ENCODE measurements at regions not wholly inside any gene's neighbourhood (a gene's known extent, or its start where the extent isn't known, plus 50 kb on each side); places are given as distances from the start of the nearest gene placed in this dataset.

DNA sequence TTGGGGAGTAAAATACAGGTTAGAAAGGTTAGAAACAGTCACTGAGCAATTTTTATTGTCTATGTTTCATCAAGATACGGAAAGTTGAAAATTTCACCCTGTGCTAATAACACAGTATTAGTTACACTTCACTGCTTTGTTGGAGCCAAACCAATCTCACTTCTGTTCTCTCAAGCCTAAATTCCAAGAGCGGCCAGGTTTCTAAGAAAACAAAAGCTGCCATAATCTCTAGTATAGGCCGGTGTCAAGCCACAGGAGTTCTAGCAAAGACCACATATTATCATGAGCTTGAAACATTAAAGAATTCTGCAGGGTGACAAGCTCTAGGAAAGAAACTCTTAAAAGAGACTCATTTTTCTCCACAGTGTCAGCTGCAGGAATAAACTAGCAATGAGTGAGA is 128.7 kb downstream of the TXNL1 start:
- no peak for DNase-seq (ENCODE audit: low read depth)
- TF ChIP-seq, protein P1, sequence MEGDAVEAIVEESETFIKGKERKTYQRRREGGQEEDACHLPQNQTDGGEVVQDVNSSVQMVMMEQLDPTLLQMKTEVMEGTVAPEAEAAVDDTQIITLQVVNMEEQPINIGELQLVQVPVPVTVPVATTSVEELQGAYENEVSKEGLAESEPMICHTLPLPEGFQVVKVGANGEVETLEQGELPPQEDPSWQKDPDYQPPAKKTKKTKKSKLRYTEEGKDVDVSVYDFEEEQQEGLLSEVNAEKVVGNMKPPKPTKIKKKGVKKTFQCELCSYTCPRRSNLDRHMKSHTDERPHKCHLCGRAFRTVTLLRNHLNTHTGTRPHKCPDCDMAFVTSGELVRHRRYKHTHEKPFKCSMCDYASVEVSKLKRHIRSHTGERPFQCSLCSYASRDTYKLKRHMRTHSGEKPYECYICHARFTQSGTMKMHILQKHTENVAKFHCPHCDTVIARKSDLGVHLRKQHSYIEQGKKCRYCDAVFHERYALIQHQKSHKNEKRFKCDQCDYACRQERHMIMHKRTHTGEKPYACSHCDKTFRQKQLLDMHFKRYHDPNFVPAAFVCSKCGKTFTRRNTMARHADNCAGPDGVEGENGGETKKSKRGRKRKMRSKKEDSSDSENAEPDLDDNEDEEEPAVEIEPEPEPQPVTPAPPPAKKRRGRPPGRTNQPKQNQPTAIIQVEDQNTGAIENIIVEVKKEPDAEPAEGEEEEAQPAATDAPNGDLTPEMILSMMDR (conservative IDR thresholded peaks at IDR 0.05; ENCODE audit: low read length): no peak
- no peak overlapping the region for H3K4me3 ChIP-seq (ENCODE audit: low read length)

GRCh38 chr18:56508370-56509036 is 129.9 kb downstream of the TXNL1 start:
- DNase-seq (ENCODE audit: low read depth): no peak
- H3K4me3 ChIP-seq (ENCODE audit: low read length): no peak overlapping the region
- TF ChIP-seq, protein P1 (conservative IDR thresholded peaks at IDR 0.05; ENCODE audit: low read length): no peak

DNA sequence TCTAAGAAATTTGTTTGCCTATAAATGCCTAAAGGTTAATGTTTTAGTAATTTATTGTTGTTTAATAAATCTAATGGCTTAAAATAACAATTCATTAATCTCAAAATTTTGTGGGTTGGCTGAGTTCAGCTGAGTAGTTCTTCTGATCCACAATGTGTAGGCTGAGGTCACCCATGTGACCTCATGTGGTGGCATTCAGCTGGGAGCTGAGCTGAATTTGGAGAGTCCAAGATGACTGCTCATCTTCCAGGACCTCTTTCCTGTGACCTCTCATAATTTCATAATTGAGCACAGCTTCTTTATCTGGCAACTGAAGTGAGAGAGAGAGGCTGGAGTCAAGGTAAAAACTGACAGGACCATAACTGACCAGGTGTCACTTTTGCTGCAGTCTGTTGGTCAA is 132.4 kb downstream of the TXNL1 start:
- no peak overlapping the region for H3K4me3 ChIP-seq (ENCODE audit: low read length)
- DNase-seq (ENCODE audit: low read depth): peak; percentile 35
- TF ChIP-seq, protein P1 (conservative IDR thresholded peaks at IDR 0.05; ENCODE audit: low read length): no peak

DNA sequence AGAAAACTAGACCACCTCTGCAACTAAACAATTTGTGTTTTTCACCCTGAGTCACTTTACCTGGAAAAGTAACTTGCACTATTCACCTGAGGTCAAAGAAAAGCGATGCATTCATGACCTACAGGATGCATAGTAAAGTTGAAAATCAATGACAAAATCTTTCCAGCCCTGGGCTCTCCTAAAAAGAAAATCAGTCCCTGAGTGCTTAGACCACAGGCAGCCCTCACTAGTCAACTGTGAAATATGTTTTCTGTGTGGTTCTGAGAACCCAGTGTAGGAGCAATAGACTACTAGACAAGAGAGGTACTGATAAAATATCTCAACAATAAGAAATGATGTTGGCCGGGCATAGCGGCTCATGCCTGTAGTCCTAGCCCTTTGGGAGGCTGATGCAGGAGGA is 133.1 kb downstream of the TXNL1 start:
- TF ChIP-seq, protein P1 (conservative IDR thresholded peaks at IDR 0.05; ENCODE audit: low read length): no peak
- H3K4me3 ChIP-seq (ENCODE audit: low read length): no peak overlapping the region
- no peak for DNase-seq (ENCODE audit: low read depth)

- no peak overlapping the region for H3K4me3 ChIP-seq (ENCODE audit: low read length)
- no peak for DNase-seq (ENCODE audit: low read depth)
- TF ChIP-seq, protein P1 (conservative IDR thresholded peaks at IDR 0.05; ENCODE audit: low read length): no peak
These were observed 136.5 kb downstream of the TXNL1 start for GRCh38 chr18:56501896-56502295.

- H3K4me3 ChIP-seq (ENCODE audit: low read length): no peak overlapping the region
- TF ChIP-seq, protein P1 (conservative IDR thresholded peaks at IDR 0.05; ENCODE audit: low read length): no peak
- no peak for DNase-seq (ENCODE audit: low read depth)
These were observed 142.5 kb downstream of the TXNL1 start for GRCh38 chr18:56495884-56496283.

GRCh38 chr18:56493531-56493930 is 144.9 kb downstream of the TXNL1 start:
- DNase-seq (ENCODE audit: low read depth): no peak
- H3K4me3 ChIP-seq (ENCODE audit: low read length): no peak overlapping the region
- TF ChIP-seq, protein P1 (conservative IDR thresholded peaks at IDR 0.05; ENCODE audit: low read length): no peak
